H1 (cell line): ENCODE measurements at regions not wholly inside any gene's neighbourhood (a gene's known extent, or its start where the extent isn't known, plus 50 kb on each side); places are given as distances from the start of the nearest gene placed in this dataset.

Source experiments
- CTCF ChIA-PET: fragments of 300-600 bp; sonication (Branson Sonifier 250); formaldehyde crosslinking; loops from one replicate; lab custom pipeline; 2021; ENCODE audit not compliant: partially characterized antibody; lab: Charles Lee
- POLR2A ChIA-PET: fragments of 300-600 bp; sonication (Branson Sonifier 250); formaldehyde crosslinking; loops from one replicate; lab custom pipeline; 2021; ENCODE audit warnings: inconsistent platforms; ENCODE audit not compliant: partially characterized antibody; lab: Charles Lee
- DNase-seq, 2 experiments: peaks; one replicate each; pipeline versions ENCODE4 v3.0.0 to v3.0.0-alpha.2; 2010 to 2022; ENCODE audit warnings: low spot score in 2 of 2, low read depth in 1 of 2, mixed read lengths in 1 of 2
- FAIRE-seq: peaks from 2 replicates; lab custom pipeline; 2011; peaks lifted over from hg19 to GRCh38; lab: Jason Lieb, UNC
- H2AFZ ChIP-seq: 2 replicates; pipeline ENCODE4 v1.8.1; 2012; ENCODE audit warnings: low read length, inconsistent platforms
- H2AK5ac ChIP-seq: 2 replicates; pipeline ENCODE4 v1.6.1; 2013; ENCODE audit warnings: low read depth, low read length
- H2BK120ac ChIP-seq: replicated peaks from 2 replicates; pipeline ENCODE3; 2013; ENCODE audit warnings: low read depth, low read length, inconsistent platforms
- H2BK12ac ChIP-seq: 2 replicates; pipeline ENCODE4 v1.6.1; 2013; ENCODE audit warnings: low read depth, low read length
- H2BK15ac ChIP-seq: 2 replicates; pipeline ENCODE4 v1.6.1; 2013; ENCODE audit warnings: low read length
- H2BK20ac ChIP-seq: 2 replicates; pipeline ENCODE4 v1.6.1; 2013; ENCODE audit warnings: low read length
- H2BK5ac ChIP-seq: 2 replicates; pipeline ENCODE4 v1.6.1; 2013; ENCODE audit warnings: low read depth, low read length
- H3K14ac ChIP-seq: 2 replicates; pipeline ENCODE4 v1.6.1; 2013; ENCODE audit warnings: inconsistent platforms; ENCODE audit not compliant: insufficient read length
- H3K18ac ChIP-seq: 2 replicates; pipeline ENCODE4 v1.6.1; 2013; ENCODE audit warnings: low read length; ENCODE audit errors: extremely low read depth
- H3K23ac ChIP-seq: 2 replicates; pipeline ENCODE4 v1.6.1; 2013; ENCODE audit warnings: inconsistent platforms; ENCODE audit not compliant: insufficient read length
- H3K23me2 ChIP-seq: 2 replicates; pipeline ENCODE4 v1.6.1; 2013; ENCODE audit warnings: low read depth, low read length
- H3K27ac ChIP-seq: 2 replicates; pipeline ENCODE4 v1.6.1; 2011; ENCODE audit warnings: low read depth, low read length, inconsistent platforms
- H3K27me3 ChIP-seq, 4 experiments: replicated peaks in 1 of 4; 1 replicate in 1 of 4; 2 replicates in 3 of 4; pipeline versions ENCODE4 v1.6.1 to v1.8.1; 2011 to 2013; ENCODE audit warnings: low read length in 3 of 4, mild to moderate bottlenecking in 3 of 4, inconsistent platforms in 2 of 4, mixed read lengths in 2 of 4, moderate library complexity in 1 of 4; ENCODE audit not compliant: control insufficient read depth in 3 of 4, insufficient read depth in 3 of 4; ENCODE audit errors: extremely low read depth in 1 of 4
- H3K36me3 ChIP-seq, 4 experiments: 2 replicates each; pipeline versions ENCODE4 v1.6.1 to v1.8.1; 2011 to 2013; ENCODE audit warnings: mild to moderate bottlenecking in 4 of 4, low read length in 3 of 4, moderate library complexity in 2 of 4, control low read depth in 1 of 4, inconsistent platforms in 1 of 4; ENCODE audit not compliant: insufficient read depth in 4 of 4, control insufficient read depth in 2 of 4
- H3K4ac ChIP-seq: replicated peaks from 2 replicates; pipeline ENCODE3; 2013; ENCODE audit warnings: low read length, low read depth, mixed read lengths, inconsistent platforms; ENCODE audit not compliant: insufficient read length
- H3K4me1 ChIP-seq, 4 experiments: replicated peaks in 1 of 4; 1 replicate in 1 of 4; 2 replicates in 3 of 4; pipeline versions ENCODE4 v1.6.1 to v1.8.1; 2011 to 2013; ENCODE audit warnings: low read length in 3 of 4, inconsistent platforms in 2 of 4, mixed read lengths in 1 of 4; ENCODE audit not compliant: insufficient read depth in 4 of 4, control insufficient read depth in 3 of 4
- H3K4me2 ChIP-seq, 2 experiments: 2 replicates each; pipeline versions ENCODE4 v1.6.1 to v1.8.1; 2011 to 2013; ENCODE audit warnings: low read depth in 2 of 2, low read length in 2 of 2, control low read depth in 1 of 2, inconsistent platforms in 1 of 2, mild to moderate bottlenecking in 1 of 2; ENCODE audit not compliant: insufficient read depth in 1 of 2
- H3K4me3 ChIP-seq, 4 experiments: fragments of 200-600, 300-600 bp in 1 of 4; sonication (generic), shearing (Covaris generic), sonication (Bioruptor Twin) in 1 of 4; 2 replicates each; pipeline versions ENCODE4 v1.5.1 to v1.8.1; 2011 to 2016; ENCODE audit warnings: low read length in 4 of 4, low read depth in 3 of 4, control low read depth in 2 of 4, inconsistent platforms in 2 of 4, mild to moderate bottlenecking in 2 of 4, mixed read lengths in 1 of 4, moderate library complexity in 1 of 4; ENCODE audit not compliant: insufficient read depth in 2 of 4; ENCODE audit errors: extremely low read depth in 1 of 4
- H3K56ac ChIP-seq: replicated peaks from 2 replicates; pipeline ENCODE3; 2013; ENCODE audit warnings: low read depth, mild to moderate bottlenecking, mixed read lengths, low read length, inconsistent platforms; ENCODE audit not compliant: insufficient read length
- H3K79me1 ChIP-seq: 2 replicates; pipeline ENCODE4 v1.6.1; 2013; ENCODE audit warnings: low read depth, low read length, control low read depth
- H3K79me2 ChIP-seq, 2 experiments: 2 replicates each; pipeline versions ENCODE4 v1.6.1 to v1.8.1; 2012 to 2013; ENCODE audit warnings: low read length in 2 of 2, mild to moderate bottlenecking in 2 of 2, inconsistent platforms in 1 of 2; ENCODE audit not compliant: insufficient read depth in 2 of 2, control insufficient read depth in 1 of 2
- H3K9ac ChIP-seq, 4 experiments: replicated peaks in 1 of 4; 1 replicate in 1 of 4; 2 replicates in 3 of 4; pipeline versions ENCODE4 v1.6.1 to v1.8.1; 2011 to 2013; ENCODE audit warnings: low read depth in 3 of 4, low read length in 3 of 4, control low read depth in 2 of 4, mild to moderate bottlenecking in 2 of 4, moderate library complexity in 2 of 4, inconsistent platforms in 1 of 4; ENCODE audit errors: extremely low read depth in 1 of 4
- H3K9me3 ChIP-seq, 2 experiments: 2 replicates each; pipeline versions ENCODE4 v1.6.1 to v1.8.1; 2012 to 2013; ENCODE audit warnings: mild to moderate bottlenecking in 2 of 2, moderate library complexity in 2 of 2, control low read depth in 1 of 2, inconsistent platforms in 1 of 2, low read depth in 1 of 2, low read length in 1 of 2, mixed read lengths in 1 of 2; ENCODE audit not compliant: insufficient read depth in 2 of 2
- H4K20me1 ChIP-seq, 2 experiments: replicated peaks in 1 of 2; 2 replicates each; pipeline versions ENCODE3 to v1.8.1; 2011 to 2013; ENCODE audit warnings: inconsistent platforms in 2 of 2, low read length in 2 of 2, mild to moderate bottlenecking in 1 of 2; ENCODE audit not compliant: insufficient read depth in 2 of 2, control insufficient read depth in 1 of 2
- H4K5ac ChIP-seq: 2 replicates; pipeline ENCODE4 v1.6.1; 2013; ENCODE audit warnings: low read length, low read depth, mixed read lengths, inconsistent platforms; ENCODE audit not compliant: insufficient read length
- H4K8ac ChIP-seq: 2 replicates; pipeline ENCODE4 v1.8.0; 2013; ENCODE audit warnings: mild to moderate bottlenecking, moderate library complexity, low read length, inconsistent platforms; ENCODE audit not compliant: insufficient read depth; ENCODE audit errors: extremely low read depth
- H4K91ac ChIP-seq: replicated peaks from 2 replicates; pipeline ENCODE3; 2013; ENCODE audit warnings: low read length, mixed read lengths, inconsistent platforms; ENCODE audit not compliant: insufficient read length
- CBX5 ChIP-seq: fragments of 300-800, 300-1000 bp; sonication (generic); IDR thresholded peaks from 2 replicates; pipeline ENCODE4 v1.7.1; 2016; ENCODE audit warnings: antibody characterized with exemption, low read length, low read depth
- CREB1 ChIP-seq: IDR thresholded peaks from 2 replicates; pipeline ENCODE4 v1.6.1; 2012; ENCODE audit warnings: inconsistent platforms
- EGR1 ChIP-seq: IDR thresholded peaks from 2 replicates; pipeline ENCODE4 v1.6.1; 2011; ENCODE audit warnings: low read depth, low read length, borderline replicate concordance
- GTF2F1 ChIP-seq: IDR thresholded peaks from 2 replicates; pipeline ENCODE4 v1.6.1; 2012; ENCODE audit warnings: low read depth, low read length, improper control_type of control experiment, borderline replicate concordance
- POLR2A ChIP-seq, 2 experiments: IDR thresholded peaks; 1 replicate in 1 of 2; 2 replicates in 1 of 2; pipeline ENCODE4 v1.6.1; 2011; ENCODE audit warnings: low read depth in 2 of 2, low read length in 2 of 2, mild to moderate bottlenecking in 2 of 2; ENCODE audit errors: control extremely low read depth in 1 of 2
- POLR2AphosphoS5 ChIP-seq: IDR thresholded peaks from 2 replicates; pipeline ENCODE4 v1.6.1; 2011; ENCODE audit warnings: low read depth, low read length
- SIRT6 ChIP-seq: IDR thresholded peaks from one replicate; pipeline ENCODE4 v1.7.1; 2012; ENCODE audit warnings: low read length, inconsistent platforms
- TEAD4 ChIP-seq: IDR thresholded peaks from 2 replicates; pipeline ENCODE4 v1.6.1; 2012; ENCODE audit warnings: low read depth, low read length, inconsistent platforms, mixed read lengths
- WGBS, 2 experiments: shearing (Covaris generic) in 1 of 2; methylation state at CpG; one replicate each; pipeline versions ENCODE4 v1.1.6 to v1.1.7; 2013 to 2015; ENCODE audit warnings: low lambda C conversion rate in 2 of 2, mixed read lengths in 2 of 2, inconsistent platforms in 1 of 2, low coverage in 1 of 2, missing lambda C conversion rate in 1 of 2; ENCODE audit not compliant: insufficient replicate concordance in 2 of 2, insufficient coverage in 1 of 2, insufficient read length in 1 of 2; ENCODE audit errors: extremely low coverage in 1 of 2, missing lambda C conversion rate in 1 of 2; 5-methylcytosine and 5-hydroxymethylcytosine counted together

DNA sequence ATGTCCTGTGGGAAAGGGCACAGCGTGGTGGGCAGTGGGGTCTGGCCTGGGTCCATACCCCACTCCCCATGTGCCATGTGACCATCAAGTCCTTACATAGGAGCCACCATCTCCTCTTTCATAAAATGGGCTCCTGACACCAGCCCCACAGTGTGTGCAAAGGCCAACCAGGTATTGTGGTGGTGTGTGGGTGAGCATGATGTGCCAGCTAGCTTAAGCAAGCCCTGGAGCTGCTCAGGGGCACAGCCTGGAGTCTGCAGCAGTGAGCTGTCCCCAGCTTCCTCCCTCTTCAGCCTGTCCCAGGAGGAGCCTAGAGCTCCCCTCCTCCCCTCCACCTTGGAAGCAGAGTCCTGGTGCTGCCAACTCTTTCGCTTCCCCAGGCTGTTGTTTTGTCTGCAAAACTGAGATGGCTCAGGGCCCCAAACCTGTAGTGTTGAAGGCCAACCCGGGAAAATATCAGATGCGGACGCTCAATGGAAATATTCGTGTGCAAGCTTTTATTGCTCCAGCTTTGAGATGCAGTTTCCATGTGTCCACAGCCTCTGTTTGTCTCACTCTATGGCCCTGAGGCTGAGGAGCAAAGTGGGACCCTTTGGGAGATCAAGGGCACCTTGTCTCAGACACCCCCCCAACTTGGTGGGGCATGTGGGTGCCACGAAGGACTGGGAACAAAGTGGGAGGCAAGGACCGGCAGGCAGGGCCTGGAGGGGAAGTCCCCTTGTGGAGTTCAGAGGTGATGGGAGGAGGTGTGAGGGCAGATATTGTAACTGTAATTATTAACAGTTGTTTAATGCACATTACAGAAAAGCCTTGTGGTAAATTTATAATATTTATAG, 92.6 kb downstream of the CTTN start:
- Histone ChIP-seq H3K36me3 (peaks cover 0 to 29% (median 4%) of the 10 kb centered on the region in 4 experiments; a peak in 3 of 8 replicates), H4K20me1 (no peaks in the 10 kb centered on the region), H2BK120ac (no peak overlapping the region)

More for the DNA sequence above, 92.6 kb downstream of the CTTN start:
- no peak overlapping the region for H3K56ac ChIP-seq
- no peak overlapping the region for H2BK12ac ChIP-seq
- no peak overlapping the region for H4K91ac ChIP-seq
- H3K18ac ChIP-seq: no peak overlapping the region
- H3K9me3 ChIP-seq: peaks cover 19 to 20% of the 10 kb centered on the region in 2 experiments; a peak in 3 of 4 replicates
- no peak overlapping the region for H4K8ac ChIP-seq
- H2BK15ac ChIP-seq: no peak overlapping the region
- no peak overlapping the region for H3K4ac ChIP-seq
- ChIA-PET CTCF (interaction anchor here (1.0 to 1.7 kb wide), 2 partner anchors 8 to 11 kb away, joined by 3 to 5 read pairs; no protein-coding TSS in a partner anchor), POLR2A (no interaction called here)
- H3K23ac ChIP-seq: no peak overlapping the region
- H2AK5ac ChIP-seq: no peak overlapping the region
- H3K4me2 ChIP-seq: no peak overlapping the region
- H2BK20ac ChIP-seq: no peak overlapping the region
- WGBS, 2 experiments: 86% methylated on average over 8 of the region's 8 CpGs; no CpG with 5 or more reads in 1 of the 2 experiments
- TF ChIP-seq SIRT6 (no peak), TEAD4 (no peak), CREB1 (no peak), CBX5 (no peak), POLR2AphosphoS5 (no peak), EGR1 (no peak), POLR2A (IDR thresholded peaks at IDR 0.05; ENCODE audit: control extremely low read depth in 1 of 2, low read depth in 2 of 2, low read length in 2 of 2) (no peak), GTF2F1 (no peak)
- TF ChIP-seq, all 59 proteins: peak for 0
- Histone ChIP-seq H3K79me1 (no peaks in the 10 kb centered on the region), H3K9ac (no peak overlapping the region), H3K79me2 (no peaks in the 10 kb centered on the region), H2BK5ac (no peak overlapping the region), H3K14ac (no peak overlapping the region), H3K27me3 (no peaks in the 10 kb centered on the region; a peak in 1 of 7 replicates), H4K5ac (no peak overlapping the region), H3K4me3 (no peak overlapping the region), H2AFZ (no peak overlapping the region), H3K27ac (no peak overlapping the region), H3K23me2 (no peaks in the 10 kb centered on the region), H3K4me1 (no peaks in the 10 kb centered on the region)
- FAIRE-seq: no peak
- no peak for DNase-seq
